Renal cortical epithelial cell (primary cell): ENCODE measurements at regions not wholly inside any gene's neighbourhood (a gene's known extent, or its start where the extent isn't known, plus 50 kb on each side); places are given as distances from the start of the nearest gene placed in this dataset.
"Not testable (repeated sequence)": the region's sequence is repeated elsewhere in the genome, so short reads cannot be mapped to it uniquely, and the experiment has no call there.

Experiments
- DNase-seq: peaks from one replicate; pipeline ENCODE4 v3.0.0-alpha.2; 2011; ENCODE audit warnings: low read depth

DNA sequence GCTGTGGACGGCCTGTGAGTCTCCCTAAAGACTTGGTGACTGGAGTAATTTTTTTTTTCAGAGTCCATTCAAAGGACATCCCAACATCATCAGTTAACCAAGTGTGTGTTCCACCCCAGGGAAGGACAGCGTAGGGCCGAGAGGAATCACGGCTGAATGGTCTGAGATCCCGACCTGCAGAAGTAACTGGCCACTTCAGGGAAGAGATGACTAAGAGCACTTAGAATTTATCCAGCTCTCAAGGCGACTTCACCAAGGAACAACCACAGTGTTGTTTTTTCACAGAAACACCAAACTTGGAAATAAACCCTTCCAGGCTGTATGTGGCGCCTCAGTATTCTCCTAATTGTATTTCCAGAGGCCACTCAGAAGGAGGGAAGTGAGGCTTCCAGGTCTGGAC, 231.6 kb downstream of the FNDC1 start:
- DNase-seq = peak; percentile 40

DNA sequence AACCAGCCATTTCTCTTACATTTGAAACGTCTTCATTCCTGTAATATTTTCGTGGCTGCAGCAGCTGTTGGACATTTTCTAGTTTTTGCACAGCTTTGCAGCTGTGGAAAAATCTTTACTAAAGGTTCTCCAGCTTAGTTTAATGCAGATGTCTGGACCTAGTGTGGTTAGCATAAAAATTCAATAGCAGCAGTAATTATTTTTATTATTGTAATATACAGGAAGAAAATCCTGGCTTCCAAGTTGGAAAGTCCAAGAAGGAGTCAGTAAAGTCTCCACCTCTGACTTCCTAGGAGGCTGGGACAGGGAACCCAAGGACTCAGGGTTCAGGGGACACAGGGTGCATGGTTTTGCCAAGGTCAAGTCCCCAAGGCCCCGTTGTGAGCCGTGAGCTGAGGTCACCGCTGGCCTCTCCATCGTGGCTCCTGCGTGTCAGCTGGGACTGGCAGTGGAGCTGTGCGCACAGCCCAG, 230.6 kb downstream of the FNDC1 start:
- no peak for DNase-seq

DNA sequence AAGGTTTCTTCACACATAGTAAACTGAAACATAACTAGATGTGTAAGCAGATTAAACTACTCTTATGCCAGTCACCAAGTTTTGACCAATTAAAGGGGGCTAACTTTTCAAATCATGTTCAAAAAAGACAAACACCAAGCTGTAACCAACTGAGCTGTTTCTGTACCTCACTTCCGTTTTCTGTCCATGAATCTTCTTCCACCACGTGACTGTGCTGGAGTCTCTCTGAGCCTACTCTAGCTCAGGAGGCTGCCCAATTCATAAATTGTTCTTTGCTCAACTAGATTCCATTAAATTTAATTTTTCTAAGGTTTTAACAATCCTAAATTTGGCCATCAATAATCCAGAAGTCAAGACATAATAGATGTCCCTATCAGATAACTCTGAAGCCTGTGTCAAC, 229.4 kb downstream of the FNDC1 start:
- DNase-seq = no peak

DNA sequence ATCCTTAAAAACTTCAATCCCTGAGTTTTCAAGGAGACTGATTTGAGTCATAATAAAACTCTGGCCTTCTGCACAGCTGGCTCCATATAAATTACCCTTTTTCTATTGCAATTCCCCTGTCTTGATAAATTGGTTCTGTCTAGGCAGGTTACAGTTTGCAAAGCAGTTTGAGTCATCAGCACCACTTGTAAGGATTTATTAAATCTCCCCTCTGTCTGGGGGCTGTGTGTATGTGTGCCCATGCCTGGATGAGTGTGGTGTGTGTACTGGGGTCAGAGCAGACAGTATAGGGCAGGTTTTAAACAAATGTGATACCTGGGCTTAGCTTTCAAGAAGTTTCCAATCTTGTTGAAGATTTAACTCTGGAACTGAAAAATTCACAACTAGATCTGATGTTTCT, 228.6 kb downstream of the FNDC1 start:
- no peak for DNase-seq

DNA sequence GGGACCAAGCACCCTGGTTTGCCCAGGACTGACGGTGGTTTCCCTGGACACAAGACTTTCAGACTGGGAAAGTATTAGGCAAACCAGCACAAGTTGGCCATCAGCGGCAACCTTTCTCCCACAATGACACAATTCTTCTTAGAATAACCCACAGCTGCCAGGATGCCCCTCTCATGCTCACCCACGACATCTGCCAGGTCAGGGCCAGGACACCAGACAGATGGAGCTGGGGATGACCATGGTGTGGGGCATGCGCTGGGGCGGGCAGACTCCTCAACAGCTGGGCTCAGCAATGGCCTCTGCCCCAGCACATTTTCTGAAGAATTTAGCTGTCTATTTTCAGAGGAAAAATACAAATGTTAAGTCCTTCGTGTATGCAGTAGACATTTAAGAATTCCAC, 226.4 kb downstream of the FNDC1 start:
- DNase-seq = no peak

DNA sequence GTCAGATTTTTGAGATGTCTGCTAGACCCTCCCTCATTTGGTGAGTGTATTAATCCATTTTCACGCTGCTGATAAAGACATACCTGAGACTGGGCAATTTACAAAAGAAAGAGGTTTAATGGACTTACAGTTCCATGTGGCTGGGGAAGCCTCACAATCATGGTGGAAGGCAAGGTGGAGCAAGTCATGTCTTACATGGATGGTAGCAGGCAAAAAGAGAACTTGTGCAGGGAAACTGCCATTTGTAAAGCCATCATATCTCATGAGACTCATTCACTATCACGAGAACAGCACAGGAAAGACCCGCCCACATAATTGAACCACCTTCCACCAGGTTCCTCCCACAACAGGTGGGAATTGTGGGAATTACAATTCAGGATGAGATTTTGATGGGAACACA, 223.5 kb downstream of the FNDC1 start:
- DNase-seq = not testable (repeated sequence)

DNA sequence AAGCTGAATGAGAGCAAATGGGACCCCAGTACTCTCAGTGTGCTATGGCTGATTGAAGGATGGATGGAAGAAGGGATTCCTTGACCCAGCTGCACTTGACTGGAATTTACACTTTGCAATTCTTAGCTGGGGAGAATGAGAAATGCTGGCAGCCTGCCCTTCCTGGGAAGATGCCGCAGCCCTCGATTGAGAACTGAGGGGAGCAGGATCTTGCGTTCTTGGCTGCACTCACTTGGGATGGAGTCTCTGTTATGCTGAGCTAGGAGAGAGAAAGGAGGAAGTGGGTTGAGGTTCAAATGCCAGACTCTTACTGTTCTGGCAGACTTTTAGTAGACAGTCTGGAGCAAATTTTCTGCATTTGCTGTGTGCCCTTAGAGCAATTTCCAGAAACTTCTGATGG, 221.2 kb downstream of the FNDC1 start:
- DNase-seq = no peak

DNA sequence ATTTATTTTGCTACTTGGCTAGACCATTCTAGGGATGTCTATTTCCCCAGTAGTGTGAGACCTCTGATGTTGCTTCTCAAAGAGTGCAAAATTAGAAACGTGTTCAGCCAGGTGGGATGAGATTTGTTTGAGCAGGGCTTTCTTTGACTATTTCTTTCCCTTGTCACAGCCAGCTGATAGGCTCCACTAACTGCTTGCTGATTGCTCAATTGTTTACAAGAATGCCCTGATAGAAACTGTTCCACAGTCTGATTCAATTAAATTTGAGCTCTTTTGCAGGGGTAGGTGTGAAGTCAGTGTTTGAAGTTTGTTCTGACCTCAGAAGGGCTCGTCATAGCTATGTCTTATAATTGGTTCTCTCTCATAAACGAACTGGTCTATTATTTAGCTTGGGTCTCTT, 220.5 kb downstream of the FNDC1 start:
- no peak for DNase-seq

DNA sequence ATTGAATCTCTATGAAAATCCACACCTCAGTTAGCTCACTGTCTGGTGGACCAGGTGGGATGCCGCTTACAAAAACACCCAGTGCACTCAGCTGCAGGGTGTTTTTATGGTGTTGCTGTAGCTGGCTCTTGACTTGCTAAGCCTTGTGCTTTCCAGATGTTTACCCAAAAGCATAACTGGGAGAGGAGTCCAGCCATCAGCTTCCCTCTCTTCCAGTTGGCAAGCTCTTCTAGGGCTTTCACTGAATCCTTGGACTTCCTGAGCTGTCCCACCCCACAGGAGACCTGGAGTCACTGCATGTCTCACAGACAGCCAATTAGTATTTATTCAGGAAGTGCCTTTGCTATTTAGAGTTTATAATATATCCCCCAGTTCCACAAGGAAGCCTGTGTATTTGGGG, 210.9 kb downstream of the FNDC1 start:
- DNase-seq = no peak

DNA sequence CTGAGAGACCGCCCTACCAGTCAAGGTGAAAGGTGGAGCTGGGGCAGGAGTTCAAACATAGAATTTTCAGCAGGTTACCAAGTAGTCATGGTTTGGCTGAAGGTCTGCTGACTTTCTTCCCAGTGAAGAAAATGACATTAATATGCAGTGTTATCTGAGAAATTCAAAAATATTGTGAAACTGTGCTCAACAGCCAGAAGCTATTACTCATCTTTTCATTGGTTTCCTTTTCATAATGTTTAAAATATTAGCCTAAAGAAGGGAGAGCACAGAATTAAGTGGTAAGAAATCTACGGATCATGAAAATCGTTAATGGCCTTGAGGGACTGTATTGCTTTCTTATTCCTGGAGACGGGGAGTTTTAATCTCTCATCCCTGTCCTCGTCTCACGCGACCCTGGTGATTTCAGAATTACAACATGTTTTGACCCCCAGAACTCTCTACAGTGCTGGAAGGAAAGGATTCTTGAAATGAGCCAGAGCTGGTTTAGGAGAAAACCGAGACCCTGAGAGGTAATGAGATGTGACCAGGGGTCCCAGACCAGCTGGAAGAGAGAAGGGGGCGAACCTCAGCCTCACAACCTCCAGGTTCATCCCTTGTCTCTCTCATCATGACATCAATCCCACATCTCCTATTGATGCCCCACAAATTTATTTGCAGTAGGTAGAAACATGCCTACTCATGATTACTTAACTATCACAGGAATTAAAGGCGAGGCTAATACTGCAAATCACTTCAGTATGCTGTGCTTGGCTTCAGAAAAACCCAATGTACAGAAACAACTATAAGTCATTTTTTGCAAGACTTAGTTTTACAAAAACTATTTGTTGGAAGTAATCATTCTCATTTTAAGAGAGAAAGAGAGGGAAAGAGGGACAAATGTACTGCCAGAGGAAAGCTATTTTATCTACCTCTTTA, 209.5 kb downstream of the FNDC1 start:
- DNase-seq = no peak

DNA sequence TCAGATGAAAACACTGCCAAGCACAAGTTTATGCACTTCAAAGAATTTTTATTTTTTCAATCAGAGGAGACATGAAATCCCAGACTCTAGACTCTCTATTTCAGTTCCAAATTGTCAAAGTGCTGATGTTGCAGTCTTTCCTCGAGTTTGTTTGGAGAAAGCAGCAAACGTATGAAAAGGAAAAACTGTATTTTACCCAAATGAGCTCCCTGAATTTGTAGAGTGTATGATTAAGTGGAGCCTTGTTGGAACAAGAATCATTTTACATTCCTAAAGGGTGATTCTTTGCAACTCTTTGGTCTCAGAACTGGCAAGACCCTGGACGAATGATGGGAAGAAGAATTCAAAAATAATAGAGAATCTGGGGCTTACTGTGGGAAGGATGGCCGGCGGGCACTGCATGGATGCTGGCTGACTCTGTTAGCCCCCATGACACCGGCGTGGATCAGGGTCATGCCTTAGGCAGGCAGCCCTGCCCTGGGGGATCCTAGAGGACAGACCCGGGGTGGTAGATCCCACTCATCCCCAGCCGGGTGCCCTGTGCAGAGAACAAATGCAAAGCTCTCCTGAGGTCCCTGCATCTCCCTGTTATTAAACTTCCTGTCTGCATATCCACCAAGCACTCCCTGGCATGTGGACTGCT, 207.4 kb downstream of the FNDC1 start:
- no peak for DNase-seq

DNA sequence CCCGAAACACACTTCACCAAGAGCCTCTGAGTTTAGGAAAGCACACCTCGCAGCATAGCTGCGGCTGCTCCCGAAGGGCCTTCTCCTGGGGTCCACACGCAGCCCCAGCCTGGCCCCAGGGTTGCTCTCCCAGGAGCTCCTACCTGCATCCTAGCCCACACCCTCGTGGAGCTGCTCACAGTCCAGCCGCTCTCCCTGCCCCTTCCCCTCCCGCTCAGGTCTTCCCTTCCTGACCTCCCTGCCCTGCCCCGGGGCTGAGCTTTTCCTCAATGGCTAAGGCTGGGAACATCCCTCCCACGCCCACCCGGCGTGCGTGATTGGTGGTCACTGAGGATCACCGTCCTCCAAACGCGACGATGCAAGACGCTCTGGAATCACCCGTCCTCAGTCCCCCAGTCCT, 205.8 kb downstream of the FNDC1 start:
- DNase-seq = no peak

DNA sequence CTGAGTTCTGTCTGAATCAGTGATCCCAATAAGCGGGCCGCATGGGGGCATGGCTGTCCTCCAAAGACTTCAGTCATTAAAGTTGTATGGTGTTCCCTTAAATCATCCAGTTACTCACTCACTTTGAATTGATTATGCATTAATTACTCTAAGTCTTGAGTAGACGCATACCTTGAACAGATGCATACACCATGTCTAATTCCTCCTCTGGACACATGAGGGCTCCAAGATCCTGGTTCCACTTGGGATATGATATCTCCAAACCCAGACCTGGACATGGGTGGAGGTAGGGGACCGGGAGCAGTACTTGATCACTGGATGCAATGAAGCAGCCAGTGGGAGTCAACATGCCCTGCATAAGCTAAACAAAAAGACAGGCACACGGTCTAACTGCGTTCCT, 204.5 kb downstream of the FNDC1 start:
- DNase-seq = no peak

DNA sequence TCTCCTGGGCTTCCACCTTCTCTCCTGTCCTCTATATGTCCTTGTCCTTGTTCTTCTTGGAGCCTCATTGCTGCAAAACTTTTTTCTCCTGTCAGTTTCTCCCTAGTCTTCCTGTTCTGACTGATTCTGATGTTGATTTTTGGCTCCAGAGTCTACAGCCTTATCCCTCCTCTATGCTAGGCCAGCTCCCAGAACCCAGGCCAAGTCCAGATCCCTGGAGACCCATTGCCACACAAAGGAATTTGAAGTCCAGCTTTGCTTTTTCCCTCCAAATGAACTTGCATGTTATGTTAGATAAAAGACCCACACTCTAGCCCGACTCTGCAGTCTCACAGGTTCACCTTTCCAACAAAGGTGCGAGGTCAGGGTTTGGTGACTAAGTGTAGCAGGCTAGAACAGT, 203.1 kb downstream of the FNDC1 start:
- DNase-seq = no peak

DNA sequence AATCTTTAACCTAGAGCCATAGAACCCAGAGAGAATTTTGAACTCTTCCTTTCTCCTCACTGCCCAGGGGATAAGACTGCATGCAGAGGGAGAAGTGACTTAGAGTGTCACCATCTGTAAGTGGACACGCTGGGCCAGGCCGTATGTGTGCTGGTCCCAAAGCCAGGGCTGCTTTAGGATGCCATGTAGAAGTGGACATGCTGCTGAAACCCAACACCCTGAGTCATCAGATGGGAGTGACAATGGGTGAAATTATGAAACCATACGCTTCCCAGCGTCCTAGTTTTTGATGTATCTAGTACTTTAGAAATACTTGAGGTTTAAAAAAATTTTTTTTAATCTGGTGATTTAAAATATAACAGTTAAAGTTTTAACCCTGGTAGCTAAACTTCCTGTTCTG, 191.1 kb downstream of the FNDC1 start:
- no peak for DNase-seq

DNA sequence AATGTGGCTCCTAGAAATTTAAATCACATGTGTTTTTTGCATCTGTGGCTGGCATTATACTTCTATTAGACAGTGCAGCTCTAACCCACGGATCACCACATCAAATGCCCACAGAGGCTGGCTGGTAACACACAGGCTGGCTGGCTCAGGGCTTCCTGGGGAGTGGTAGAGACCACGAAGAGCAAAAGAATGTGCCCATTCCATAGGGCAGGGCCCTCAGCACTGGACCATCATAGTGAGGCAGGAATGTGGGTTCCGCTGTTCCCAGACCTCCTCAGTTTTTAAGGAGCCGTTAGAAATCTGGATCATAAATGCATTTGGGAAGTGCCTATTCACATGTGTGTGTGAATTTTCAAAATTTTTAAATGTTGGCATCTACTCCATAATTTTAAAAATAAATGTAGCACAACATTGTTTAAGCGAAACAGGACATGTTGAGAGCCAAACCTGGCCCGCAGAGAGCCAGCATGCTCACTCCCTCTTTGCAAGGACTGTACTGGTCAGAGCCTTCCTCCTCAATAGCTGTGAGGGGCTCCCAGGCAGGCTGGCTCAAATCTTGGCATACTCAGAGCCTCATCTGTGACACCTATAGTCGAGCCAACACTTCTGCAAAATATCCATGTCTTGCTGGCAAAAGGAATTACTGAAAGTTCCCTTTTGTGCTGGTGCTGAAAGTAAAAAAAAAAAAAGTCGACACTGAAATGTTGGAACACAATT, 190.5 kb downstream of the FNDC1 start:
- DNase-seq = no peak

DNA sequence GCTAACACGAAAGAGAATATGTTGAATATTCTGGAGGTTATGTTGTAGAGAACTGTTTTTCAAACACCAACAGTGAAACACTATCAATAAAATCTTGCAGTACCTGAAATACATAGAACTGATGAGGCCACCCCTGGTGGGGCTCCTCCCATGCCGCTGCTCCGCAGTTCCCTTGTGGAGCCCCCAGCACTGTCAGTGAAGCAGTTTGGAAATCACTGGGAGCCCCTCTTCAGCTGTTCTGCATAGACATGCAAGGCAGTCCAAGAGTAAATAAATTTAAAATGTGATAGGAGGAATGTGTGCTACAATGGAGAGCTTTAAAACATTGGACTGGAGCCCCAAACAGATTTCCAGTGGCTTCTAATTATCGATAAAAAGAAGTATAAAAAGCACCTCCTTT, 189.4 kb downstream of the FNDC1 start:
- DNase-seq = no peak

DNA sequence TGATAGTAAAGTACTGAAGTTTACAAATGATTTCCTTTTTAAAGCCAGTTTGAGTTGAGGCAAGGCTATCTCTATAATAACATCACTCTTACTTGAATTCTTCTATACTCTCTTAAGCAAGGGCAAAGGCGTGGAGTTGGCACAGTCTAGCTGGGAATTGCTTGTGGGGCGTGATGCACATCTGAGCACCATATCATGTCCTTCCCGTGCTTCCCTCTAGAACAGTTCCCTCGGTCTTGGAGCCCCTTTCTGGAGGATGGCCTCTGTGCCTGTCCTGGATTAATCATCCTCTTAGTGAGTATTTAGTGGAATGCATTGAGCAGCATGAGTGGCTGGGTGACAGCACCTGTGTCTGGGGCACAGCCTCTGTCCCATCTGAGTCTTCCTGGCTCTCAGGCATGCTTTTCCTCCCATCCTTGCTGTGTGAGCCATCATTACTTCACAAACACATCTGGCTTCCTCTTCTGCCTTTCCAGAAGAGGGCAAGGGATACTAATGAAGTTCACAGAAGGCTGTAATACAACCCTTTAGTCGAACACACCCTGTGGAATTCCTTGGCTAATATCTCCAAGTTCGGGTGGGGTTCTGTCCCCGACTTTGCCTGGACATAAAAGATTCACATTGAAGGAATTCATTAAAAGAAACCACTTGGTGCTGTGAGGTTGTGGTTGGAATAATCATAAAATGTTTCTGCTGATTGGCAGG, 188.2 kb downstream of the FNDC1 start:
- no peak for DNase-seq

DNA sequence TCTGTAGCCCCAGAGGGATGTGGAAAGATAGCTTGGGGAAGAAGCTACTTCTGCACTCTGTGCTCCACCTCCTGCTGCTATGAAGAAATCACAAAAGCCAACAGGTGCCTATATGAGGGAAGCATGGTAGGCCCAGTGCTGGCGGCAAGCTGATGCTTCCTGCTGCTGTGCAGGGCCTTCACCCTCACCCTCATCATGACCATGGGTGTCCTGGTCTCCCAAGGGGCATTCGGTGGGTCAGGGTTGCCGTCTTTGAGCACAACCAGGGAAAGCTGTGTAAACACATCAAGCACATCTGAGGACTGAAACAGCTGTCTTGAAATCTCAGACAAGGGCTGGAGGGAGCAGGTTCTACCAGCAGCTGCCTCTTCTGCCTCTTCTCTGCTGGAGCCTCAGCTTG, 184.0 kb downstream of the FNDC1 start:
- no peak for DNase-seq

DNA sequence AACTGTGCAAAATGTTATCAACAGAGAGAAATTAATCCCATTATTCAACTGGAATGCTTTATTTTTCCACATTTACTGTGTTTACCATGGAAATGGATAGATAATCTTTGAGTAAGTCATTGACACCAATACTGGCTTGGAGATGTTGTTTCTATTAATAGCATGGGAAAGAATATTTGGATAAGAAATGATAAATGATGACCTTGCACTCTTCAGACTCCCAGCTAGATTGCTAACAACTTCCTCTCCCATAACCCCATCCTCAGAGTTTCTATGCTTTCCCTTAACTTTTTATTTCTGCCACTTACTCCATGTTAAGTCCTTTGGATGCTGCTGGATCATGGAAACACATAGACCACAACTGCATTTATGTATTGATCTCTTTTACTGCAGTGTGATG, 182.5 kb downstream of the FNDC1 start:
- DNase-seq = no peak

DNA sequence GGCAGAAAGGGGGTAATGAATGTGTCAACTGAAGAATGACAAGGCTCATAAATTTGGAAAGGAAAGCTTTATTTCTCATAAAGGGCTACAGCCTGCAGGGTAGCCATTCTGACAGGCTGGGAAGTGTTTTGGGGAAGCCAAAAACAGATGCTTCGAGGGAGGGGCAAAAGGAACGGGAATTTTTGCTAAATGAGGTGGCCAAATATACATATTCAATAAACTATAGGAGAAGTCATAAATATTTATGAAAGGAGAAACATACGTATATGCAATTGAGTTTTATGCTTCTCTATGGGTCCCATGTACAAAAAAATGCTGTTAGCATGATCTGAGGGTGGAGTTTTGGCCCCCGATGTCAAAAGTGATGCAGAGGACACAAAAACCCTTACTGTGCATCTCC, 180.7 kb downstream of the FNDC1 start:
- DNase-seq = no peak

DNA sequence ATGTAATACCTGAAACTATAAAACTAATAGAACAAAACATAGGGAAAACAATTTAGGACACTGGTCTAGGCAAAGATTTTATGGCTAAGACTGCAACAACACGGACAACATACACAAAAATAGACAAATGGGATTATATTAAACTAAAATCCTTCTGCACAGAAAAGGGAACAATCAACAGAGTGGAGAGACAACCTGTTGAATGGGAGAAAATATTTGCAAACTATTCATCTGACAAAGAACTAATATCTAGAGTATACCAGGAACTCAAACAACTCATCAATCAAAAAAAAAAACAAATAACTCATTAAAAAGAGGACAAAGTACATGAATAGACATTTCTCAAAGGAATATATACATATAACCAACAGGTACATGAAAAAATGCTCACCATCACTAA, 174.5 kb downstream of the FNDC1 start:
- DNase-seq = no peak
